Bronchial epithelial cell (primary cell): ENCODE measurements at regions not wholly inside any gene's neighbourhood (a gene's known extent, or its start where the extent isn't known, plus 50 kb on each side); places are given as distances from the start of the nearest gene placed in this dataset.

ENCODE experiments used
- DNase-seq: peaks from one replicate; pipeline ENCODE4 v3.0.0-alpha.2; 2010; ENCODE audit warnings: low read depth
- FAIRE-seq: peaks from 2 replicates; lab custom pipeline; 2011; peaks lifted over from hg19 to GRCh38; lab: Jason Lieb, UNC
- H3K27me3 ChIP-seq: 2 replicates; pipeline ENCODE4 v1.5.1; 2011; ENCODE audit warnings: low read length; ENCODE audit not compliant: control insufficient read depth, insufficient read depth
- H3K36me3 ChIP-seq: 2 replicates; pipeline ENCODE4 v1.5.1; 2011; ENCODE audit warnings: low read length; ENCODE audit not compliant: control insufficient read depth, insufficient read depth
- H3K4me3 ChIP-seq: 2 replicates; pipeline ENCODE4 v1.5.1; 2011; ENCODE audit warnings: mild to moderate bottlenecking, low read depth, low read length, control low read depth
- TF ChIP-seq, protein P1 (sequence below): IDR thresholded peaks from 2 replicates; pipeline ENCODE4 v1.5.1; 2011; ENCODE audit warnings: mild to moderate bottlenecking, moderate library complexity, low read length, control low read depth, inconsistent platforms; ENCODE audit not compliant: insufficient read depth, severe bottlenecking

DNA sequence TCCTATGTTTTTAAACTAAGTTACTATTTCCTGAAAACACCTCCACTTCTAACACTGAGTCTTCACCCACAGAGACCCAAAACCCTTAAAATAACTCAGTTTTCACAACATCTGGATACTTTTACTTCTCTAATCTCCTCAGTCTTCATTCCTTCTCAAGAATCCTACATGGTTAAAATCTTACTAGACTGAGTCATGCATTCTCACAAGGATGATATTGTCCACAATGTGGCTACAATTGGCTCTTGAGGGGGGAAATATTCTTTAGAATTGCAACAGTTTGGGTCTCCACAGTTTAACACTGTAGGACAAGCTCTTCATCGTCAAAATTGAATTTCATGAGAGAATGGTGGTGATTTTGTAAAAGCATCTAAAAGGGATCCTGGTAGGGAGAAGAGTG is 397.1 kb downstream of the SLITRK5 start:
- no peaks in the 10 kb centered on the region for H3K27me3 ChIP-seq
- no peaks in the 10 kb centered on the region for H3K36me3 ChIP-seq
- FAIRE-seq (no peak), DNase-seq (no peak)
- TF ChIP-seq, protein P1, sequence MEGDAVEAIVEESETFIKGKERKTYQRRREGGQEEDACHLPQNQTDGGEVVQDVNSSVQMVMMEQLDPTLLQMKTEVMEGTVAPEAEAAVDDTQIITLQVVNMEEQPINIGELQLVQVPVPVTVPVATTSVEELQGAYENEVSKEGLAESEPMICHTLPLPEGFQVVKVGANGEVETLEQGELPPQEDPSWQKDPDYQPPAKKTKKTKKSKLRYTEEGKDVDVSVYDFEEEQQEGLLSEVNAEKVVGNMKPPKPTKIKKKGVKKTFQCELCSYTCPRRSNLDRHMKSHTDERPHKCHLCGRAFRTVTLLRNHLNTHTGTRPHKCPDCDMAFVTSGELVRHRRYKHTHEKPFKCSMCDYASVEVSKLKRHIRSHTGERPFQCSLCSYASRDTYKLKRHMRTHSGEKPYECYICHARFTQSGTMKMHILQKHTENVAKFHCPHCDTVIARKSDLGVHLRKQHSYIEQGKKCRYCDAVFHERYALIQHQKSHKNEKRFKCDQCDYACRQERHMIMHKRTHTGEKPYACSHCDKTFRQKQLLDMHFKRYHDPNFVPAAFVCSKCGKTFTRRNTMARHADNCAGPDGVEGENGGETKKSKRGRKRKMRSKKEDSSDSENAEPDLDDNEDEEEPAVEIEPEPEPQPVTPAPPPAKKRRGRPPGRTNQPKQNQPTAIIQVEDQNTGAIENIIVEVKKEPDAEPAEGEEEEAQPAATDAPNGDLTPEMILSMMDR: no peak
- H3K4me3 ChIP-seq: no peak overlapping the region

DNA sequence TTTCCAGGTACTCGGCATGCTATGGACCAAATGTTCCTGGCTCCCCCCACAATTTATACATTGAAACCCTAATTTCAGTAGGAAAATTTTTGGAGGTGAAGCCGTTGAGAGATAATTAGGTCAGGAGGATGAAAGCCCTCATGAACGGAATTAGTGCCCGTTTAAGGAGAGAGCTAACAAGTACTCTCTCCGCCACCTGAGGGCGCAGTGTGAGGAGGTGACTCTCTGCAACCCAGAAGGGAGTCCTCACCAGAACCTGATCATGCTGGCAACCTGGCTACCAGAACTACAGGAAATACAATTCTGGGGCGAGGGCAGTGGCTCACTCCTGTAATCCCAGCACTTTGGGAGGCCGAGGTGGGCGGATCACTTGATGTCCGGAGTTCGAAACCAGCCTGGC is 397.8 kb downstream of the SLITRK5 start:
- H3K36me3 ChIP-seq: no peaks in the 10 kb centered on the region
- FAIRE-seq (no peak), DNase-seq (no peak)
- TF ChIP-seq, protein P1: no peak
- H3K4me3 ChIP-seq: no peak overlapping the region
- H3K27me3 ChIP-seq: no peaks in the 10 kb centered on the region

DNA sequence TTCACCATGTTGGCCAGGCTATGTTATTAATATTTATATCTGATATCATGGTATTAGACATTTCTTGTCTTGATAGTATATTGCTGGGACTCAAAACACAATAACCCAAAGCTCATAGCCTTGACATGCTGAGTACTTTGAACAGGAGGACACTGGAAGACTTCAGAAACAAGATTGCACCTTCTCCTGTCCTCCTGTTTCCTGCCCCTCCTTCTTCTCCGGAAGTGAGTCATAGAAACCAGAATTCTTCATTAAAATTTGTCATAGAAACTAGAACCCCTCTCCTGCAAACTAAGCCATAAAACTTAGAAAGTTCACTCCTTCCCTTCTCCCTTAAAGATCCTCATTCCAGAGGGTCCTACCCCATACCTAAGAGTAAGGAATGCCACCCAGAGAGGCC is 400.2 kb downstream of the SLITRK5 start:
- no peak for DNase-seq
- Histone ChIP-seq H3K27me3 (no peaks in the 10 kb centered on the region), H3K36me3 (no peaks in the 10 kb centered on the region), H3K4me3 (no peak overlapping the region)
- TF ChIP-seq, protein P1: no peak
- no peak for FAIRE-seq

DNA sequence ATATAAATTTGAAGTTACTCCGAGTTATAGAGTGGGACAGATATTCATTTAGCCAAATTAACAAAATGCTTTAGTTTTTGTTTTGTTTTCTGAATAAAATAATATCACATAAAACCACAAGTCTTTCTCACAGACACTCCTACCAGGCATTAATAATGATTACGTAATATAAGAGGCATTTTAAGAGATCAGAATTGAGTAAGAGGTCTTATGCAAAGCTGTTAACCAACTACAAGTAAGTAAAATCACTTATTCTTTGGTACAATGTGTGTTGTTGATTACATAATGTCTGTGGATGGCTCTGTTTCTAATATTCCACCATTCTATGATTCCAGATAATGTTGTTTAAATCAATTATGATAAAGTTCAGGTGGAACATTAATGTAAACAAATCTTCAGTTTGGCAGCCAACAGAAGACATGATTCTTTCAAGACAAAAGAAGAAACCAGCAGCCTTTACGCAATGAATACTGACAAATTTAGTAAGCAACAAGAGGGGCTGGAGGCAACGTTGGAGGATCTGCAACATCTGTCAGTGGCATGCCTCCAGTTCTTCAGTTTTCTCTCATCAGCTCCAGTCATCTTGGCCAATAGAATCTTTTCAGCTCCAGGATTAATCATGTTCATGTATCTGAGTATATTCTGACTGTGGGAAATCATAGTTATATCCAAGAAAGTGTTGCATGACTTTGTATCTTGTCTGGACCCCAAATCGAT is 403.8 kb downstream of the SLITRK5 start:
- Histone ChIP-seq H3K4me3 (no peak overlapping the region), H3K36me3 (no peaks in the 10 kb centered on the region), H3K27me3 (no peaks in the 10 kb centered on the region)
- FAIRE-seq: no peak
- DNase-seq: peak; percentile 19
- TF ChIP-seq, protein P1: no peak

DNA sequence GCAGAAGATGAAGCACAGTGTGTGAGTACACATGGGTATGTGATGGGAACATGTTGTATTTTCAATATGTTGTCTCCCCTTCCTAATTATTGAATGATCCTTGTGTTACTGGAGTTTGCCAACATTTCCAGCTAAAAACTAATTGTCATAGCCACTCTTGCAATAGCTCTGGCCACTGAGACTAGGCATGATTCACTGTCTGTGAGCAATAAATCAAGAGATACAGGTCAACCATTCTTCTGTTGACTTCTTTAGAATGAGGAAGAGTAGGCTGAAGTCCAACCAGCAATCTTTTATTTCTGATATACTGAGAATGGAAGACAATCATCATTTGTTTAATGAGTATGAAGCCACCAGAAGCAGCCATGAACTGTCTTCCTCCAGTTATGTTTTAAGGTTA is 413.9 kb downstream of the SLITRK5 start:
- DNase-seq (peak; percentile 3), FAIRE-seq (no peak)
- Histone ChIP-seq H3K4me3 (no peak overlapping the region), H3K27me3 (no peaks in the 10 kb centered on the region), H3K36me3 (no peaks in the 10 kb centered on the region)
- TF ChIP-seq, protein P1: no peak

DNA sequence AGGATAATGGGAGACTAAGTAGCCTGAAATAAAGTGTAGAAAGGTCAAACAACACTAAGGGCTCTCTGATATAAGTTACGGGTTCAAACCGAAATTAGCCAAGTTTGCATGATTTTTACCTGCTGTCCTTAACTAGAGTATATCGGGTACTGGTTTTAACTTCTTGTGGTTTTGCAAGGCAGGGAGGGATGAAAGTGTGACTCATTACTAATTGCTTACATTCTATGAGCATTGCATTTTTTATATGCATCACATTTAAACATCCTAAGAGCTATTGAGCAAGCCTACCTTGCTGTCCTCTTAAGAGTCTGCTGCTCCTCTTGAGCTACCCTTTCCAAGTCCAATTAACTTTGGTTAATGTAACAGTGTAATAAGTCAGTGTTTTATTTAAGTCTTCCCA is 415.4 kb downstream of the SLITRK5 start:
- TF ChIP-seq, protein P1: no peak
- FAIRE-seq (no peak), DNase-seq (peak; percentile 76)
- Histone ChIP-seq H3K36me3 (no peaks in the 10 kb centered on the region), H3K27me3 (no peaks in the 10 kb centered on the region), H3K4me3 (no peak overlapping the region)
